ENCODE measurements at regions not wholly inside any gene's neighbourhood (a gene's known extent, or its start where the extent isn't known, plus 50 kb on each side); places are given as distances from the start of the nearest gene placed in this dataset.
"Not testable (repeated sequence)": the region's sequence is repeated elsewhere in the genome, so short reads cannot be mapped to it uniquely, and the experiment has no call there.

- DNase-seq = no peak
Measured at GRCh38 chr10:108632144-108632543, 1291.2 kb downstream of the XPNPEP1 start.

- DNase-seq = no peak
Measured at GRCh38 chr10:108631332-108631731, 1292.0 kb downstream of the XPNPEP1 start.

DNA sequence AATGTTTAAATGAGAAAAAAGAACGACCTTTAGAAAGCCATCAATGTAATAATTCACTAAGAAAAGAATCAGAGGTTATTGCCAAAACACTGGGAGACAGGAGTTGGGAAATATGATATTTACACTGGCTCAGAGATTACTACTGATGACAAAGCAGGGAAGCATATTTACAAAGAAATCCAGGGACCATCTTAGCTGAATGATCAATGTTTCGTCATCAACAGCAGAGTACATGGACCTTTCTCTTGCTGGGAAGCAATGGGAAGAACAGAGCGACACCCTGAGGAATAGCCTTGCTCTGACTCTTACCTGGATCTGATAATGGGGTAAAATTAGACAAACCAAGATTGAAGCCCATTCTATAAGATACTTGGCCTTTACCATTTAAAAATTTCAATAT is 1293.5 kb downstream of the XPNPEP1 start:
- no peak for DNase-seq

DNA sequence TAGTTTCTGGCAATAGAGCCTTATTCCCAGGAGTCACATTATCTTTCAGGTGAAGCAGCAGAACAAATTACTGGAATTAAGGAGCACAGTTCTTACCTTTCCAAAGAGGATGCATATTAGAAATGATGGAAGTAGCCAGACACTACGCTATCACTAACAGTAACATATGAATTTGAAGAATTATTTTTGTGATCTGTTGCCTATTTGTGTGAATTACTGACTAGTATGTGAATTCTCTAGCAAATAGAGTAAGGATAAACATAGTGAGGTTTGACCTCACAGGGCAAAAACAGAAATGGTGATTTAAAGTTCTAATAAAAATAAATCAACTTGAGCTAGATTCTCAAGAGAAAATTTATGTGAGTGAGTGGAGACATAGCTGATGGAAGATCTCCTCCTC is 1299.3 kb downstream of the XPNPEP1 start:
- DNase-seq = no peak

- no peak for DNase-seq
Measured at GRCh38 chr10:108620821-108621534, 1302.3 kb downstream of the XPNPEP1 start.

DNA sequence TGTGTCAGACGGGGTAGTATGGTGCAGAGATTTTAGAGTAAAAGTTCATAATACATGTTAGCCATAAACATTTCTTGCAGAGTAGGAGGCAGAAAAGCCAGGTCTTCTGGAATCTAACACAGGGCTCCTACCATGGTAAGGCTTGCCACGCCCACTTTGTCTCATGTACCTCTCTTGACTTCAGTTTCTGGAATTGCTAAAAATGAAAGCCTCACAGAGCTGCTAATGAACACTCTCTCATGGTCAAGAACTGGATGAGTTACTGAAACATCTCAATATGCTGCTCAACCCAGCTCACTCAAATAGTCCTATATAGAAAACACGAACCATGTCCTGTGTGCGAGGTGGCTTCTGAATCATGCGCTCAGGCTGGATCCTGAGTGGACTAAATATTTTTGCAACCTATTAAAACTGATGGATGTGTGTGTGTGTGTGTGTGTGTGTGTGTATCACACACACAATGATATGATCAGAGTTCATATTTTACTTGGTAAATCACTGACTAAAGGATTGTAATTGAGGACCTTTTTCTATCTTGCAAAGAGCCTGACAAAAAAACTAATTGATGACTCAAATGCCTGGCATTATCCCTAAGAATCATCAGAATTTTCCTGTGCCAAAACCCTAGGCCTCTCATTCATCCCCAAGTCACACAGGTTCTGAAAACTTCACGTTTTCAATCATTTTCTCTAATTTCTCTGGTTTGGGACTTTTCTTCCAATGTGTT is 1306.6 kb downstream of the XPNPEP1 start:
- no peak for DNase-seq

- no peak for DNase-seq
Measured at GRCh38 chr10:108615576-108616320, 1307.6 kb downstream of the XPNPEP1 start.

DNA sequence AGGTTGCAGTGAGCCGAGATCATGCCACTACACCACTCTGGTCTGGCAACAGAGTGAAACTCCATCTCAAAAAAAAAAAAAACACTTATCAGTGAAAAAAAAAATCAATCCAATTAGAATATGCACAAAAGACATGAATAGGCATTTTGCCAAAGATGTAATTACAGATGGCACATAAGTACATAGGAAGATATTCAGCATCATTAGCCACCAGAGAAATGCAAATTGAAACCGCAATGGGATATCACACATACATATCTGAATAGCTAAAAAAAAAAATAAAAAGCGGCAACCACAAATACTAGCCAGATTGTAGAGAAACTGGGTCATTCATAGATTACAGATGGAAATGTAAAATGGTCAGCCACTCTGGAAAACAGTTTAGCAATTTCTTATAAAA is 1310.8 kb downstream of the XPNPEP1 start:
- no peak for DNase-seq

- no peak for DNase-seq
Measured at GRCh38 chr10:108608860-108609259, 1314.5 kb downstream of the XPNPEP1 start.

GRCh38 chr10:108601851-108602250 is 1321.5 kb downstream of the XPNPEP1 start:
- no peak for DNase-seq

DNA sequence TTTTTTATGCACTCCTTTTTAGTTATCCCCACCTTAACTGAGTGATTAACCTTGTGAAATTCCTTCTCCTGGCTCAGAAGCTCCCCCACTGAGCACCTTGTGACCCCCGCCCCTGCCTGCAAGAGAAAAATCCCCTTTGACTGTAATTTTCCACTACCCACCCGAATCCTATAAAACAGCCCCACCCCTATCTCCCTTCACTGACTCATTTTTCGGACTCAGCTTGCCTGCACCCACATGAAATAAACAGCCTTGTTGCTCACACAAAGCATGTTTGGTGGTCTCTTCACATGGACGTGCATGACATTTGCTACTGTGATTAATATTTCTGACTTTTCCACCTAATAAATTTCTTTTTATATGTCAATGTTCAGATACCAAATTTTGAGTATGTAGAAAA is 1322.8 kb downstream of the XPNPEP1 start:
- not testable (repeated sequence) for DNase-seq

DNA sequence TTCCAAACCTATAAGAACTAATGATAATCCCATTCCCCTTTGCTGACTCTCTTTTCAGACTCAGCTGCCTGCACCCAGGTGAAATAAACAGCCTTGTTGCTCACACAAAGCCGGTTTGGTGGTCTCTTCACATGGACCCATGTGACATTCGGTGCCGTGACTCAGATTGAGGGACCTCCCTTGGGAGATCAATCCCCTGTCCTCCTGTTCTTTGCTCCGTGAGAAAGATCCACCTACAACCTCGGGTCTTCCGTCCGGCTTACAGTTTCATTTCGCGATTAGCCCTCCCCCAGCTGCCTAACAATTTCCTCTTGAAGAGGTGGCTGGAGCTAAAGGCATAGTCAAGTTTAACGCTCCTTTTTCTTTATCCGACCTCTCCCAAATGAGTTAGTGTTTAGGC is 1324.0 kb downstream of the XPNPEP1 start:
- DNase-seq = not testable (repeated sequence)

GRCh38 chr10:108598831-108599230 is 1324.5 kb downstream of the XPNPEP1 start:
- no peak for DNase-seq

DNA sequence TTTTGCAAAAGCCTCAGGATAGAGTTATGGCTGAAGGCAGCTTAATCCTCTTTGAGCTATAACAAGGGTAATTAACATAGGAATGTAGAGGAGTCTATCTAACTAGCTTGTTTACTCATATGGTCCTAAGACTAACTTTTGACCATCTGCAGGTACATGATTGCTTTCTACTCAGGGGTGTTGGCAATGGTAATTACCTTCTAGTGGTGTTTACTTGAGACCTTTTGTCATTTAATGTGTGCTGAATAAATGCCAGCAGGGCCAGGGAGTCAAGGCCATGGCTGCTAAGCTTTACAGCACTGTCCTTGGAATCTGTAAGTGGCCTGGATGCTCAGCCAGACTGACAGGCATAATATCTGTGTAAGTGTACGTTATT is 1325.0 kb downstream of the XPNPEP1 start:
- DNase-seq = no peak

- no peak for DNase-seq
Measured at GRCh38 chr10:108597657-108598319, 1325.5 kb downstream of the XPNPEP1 start.

DNA sequence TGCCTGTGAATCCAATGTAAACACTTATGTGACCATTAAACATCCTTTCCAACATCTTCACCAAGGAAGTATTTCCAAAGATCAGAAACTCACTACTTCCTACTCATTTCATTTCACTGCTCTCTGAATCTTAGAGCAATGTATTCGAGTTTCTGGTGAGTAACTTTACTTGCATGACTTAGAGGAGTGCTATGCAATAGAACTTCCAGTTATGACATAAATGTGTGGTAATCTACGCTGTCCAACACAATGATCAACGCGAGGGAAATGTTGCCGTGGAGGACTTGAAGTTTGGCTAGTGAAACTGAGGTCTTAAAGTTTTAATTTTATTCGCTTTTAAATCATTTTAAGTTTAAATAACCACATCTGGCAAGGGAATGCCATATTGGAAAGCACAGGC is 1326.3 kb downstream of the XPNPEP1 start:
- DNase-seq = no peak

- no peak for DNase-seq
Measured at GRCh38 chr10:108592956-108593355, 1330.4 kb downstream of the XPNPEP1 start.

DNA sequence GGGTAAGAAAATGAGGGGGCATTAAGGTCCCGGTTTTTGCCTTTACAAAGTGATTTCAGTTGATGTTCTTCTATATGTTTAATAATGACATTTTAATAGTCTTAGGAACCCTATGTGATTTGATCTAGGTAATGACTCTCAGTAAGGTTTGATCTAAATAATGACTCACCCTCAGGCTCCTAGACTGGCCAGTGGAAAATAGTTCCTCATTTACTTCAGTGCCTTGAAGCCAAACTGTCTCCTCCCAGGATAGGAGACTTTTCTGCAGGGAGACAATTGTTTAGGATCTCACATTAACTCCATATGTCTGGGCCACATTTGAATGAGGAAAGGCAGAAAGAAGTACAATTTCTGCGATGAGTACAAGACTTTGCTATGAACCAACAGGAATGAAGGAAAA is 1331.9 kb downstream of the XPNPEP1 start:
- no peak for DNase-seq

GRCh38 chr10:108586424-108586823 is 1336.9 kb downstream of the XPNPEP1 start:
- no peak for DNase-seq

DNA sequence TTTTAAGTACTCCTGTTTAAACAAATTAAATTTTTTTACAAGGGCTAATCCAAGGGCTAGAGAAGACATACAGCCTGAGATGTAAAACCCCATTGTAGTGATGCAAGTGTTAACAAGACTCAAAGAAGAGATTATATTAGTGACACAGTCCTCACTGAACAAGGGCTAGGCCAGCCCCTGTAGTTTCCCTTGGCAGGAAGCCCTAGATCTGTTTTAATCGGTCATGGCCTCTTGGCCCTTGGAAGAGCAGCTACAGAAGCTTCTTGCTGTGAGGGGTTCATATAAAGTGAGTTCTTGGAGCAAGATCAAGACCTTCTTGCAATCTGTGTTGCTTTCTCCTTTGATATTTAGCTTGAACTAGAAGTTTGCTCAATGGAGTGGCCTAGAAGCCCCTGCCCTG is 1339.4 kb downstream of the XPNPEP1 start:
- no peak for DNase-seq

- no peak for DNase-seq
Measured at GRCh38 chr10:108582888-108583287, 1340.4 kb downstream of the XPNPEP1 start.

DNA sequence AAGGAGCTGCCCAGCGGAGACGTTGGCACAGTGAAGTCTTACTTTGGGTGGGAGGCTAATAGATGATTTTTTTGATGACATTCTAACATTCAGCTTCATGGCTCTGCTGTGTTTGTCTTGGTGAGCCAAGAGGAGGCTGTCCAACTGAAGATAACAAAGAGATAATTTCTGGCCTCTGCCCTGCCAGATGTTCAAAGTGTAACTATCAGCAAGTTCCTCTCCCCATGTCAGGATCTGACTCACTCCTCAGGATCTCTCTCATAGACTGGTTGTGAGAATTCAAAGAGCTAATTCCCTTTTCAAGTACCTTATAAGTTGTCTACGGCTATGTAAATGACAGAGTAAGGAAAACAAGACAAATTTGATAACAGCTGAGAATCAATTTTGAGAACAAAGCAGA is 1340.9 kb downstream of the XPNPEP1 start:
- no peak for DNase-seq

- no peak for DNase-seq
Measured at GRCh38 chr10:108578258-108578657, 1345.1 kb downstream of the XPNPEP1 start.
